Aorta (tissue), 5 donors: ENCODE measurements at regions not wholly inside any gene's neighbourhood (a gene's known extent, or its start where the extent isn't known, plus 50 kb on each side); places are given as distances from the start of the nearest gene placed in this dataset.
"Not testable (repeated sequence)": the region's sequence is repeated elsewhere in the genome, so short reads cannot be mapped to it uniquely, and the experiment has no call there.

Experiments
- ATAC-seq: fragments of 200-7000 bp; cut with Tn5 transposase; one replicate; pipeline ENCODE4 v1.9.1; 2022; ENCODE audit warnings: moderate library complexity; ENCODE audit not compliant: low FRiP score
- DNase-seq, 2 donors: peaks; one replicate each; pipeline ENCODE4 v3.0.0-alpha.2; 2020
- H3K27ac ChIP-seq, 2 donors: one replicate each; pipeline ENCODE4 v1.5.1; 2013; ENCODE audit warnings: low read length in 2 of 2, mild to moderate bottlenecking in 2 of 2, moderate library complexity in 2 of 2, control low read depth in 1 of 2, inconsistent platforms in 1 of 2, low read depth in 1 of 2
- H3K27me3 ChIP-seq, 2 donors: one replicate each; pipeline ENCODE4 v1.6.1; 2013; ENCODE audit warnings: control low read depth in 1 of 2, low read length in 1 of 2, mild to moderate bottlenecking in 1 of 2, moderate library complexity in 1 of 2; ENCODE audit not compliant: insufficient read depth in 2 of 2, control insufficient read depth in 1 of 2
- H3K36me3 ChIP-seq, 2 donors: one replicate each; pipeline ENCODE4 v1.6.1; 2013; ENCODE audit warnings: control low read depth in 1 of 2, low read length in 1 of 2, mild to moderate bottlenecking in 1 of 2; ENCODE audit not compliant: insufficient read depth in 2 of 2, control insufficient read depth in 1 of 2
- H3K4me1 ChIP-seq, 2 donors: one replicate each; pipeline ENCODE4 v1.6.1; 2013; ENCODE audit warnings: low read length in 2 of 2, control low read depth in 1 of 2, mild to moderate bottlenecking in 1 of 2, moderate library complexity in 1 of 2; ENCODE audit not compliant: insufficient read depth in 2 of 2, control insufficient read depth in 1 of 2
- H3K4me3 ChIP-seq, 2 donors: one replicate each; pipeline ENCODE4 v1.5.1; 2013; ENCODE audit warnings: low read length in 2 of 2, control low read depth in 1 of 2, mild to moderate bottlenecking in 1 of 2
- H3K9me3 ChIP-seq: one replicate; pipeline ENCODE4 v1.6.1; 2013; ENCODE audit warnings: mild to moderate bottlenecking, low read length; ENCODE audit not compliant: control insufficient read depth
- WGBS, 2 donors: extraction: QIAGEN DNeasy Blood & Tissue Kit; methylation state at CpG; one replicate each; pipeline ENCODE4 v1.1.7; 2013; 5-methylcytosine and 5-hydroxymethylcytosine counted together
- intact Hi-C, 2 donors: fragments of 100-400 bp; cut with DNase I; formaldehyde crosslinking; loops; one replicate each; pipeline versions ENCODE4 v1.14.2 to v1.15.0; 2022
- donor health status: healthy with polysubstance abuse.
- donor health status: Bipolar disorder and iron deficiency.
- donor health status: DM: no; HTN: no; CAD: no.
- donor health status: DM: no; HTN: no; CAD: no.
- donor health status: DM: yes; HTN: yes; CAD: no.

DNA sequence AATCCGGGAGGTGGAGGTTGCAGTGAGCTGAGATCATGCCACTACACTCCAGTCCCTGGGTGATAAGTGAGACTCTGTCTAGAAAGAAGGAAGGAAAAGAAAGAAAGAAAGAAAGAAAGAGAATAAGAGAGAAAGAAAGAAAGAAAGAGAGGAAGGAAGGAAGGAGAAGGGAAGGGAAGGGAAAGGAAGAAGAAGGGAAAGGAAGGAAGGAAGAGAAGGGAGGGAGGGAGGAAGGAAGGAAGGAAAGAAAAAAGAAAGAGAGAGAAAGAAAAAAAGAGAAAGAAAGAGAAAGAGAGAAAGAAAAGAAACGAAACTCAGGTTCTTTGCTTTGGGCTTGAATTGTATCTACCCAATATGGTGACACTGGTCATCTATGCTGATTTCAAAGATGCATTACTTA is 102.3 kb upstream of the GATA6 start:
- WGBS, 2 donors: 83 to 96% methylated on average over 2 of the region's 2 CpGs
- Histone ChIP-seq H3K27me3 (no peaks in the 10 kb centered on the region), H3K27ac (no peak overlapping the region), H3K36me3 (no peaks in the 10 kb centered on the region), H3K9me3 (no peaks in the 10 kb centered on the region), H3K4me3 (no peak overlapping the region), H3K4me1 (no peaks in the 10 kb centered on the region)
- DNase-seq (no peak), ATAC-seq (no peak)
- intact Hi-C loops: no loop called here

DNA sequence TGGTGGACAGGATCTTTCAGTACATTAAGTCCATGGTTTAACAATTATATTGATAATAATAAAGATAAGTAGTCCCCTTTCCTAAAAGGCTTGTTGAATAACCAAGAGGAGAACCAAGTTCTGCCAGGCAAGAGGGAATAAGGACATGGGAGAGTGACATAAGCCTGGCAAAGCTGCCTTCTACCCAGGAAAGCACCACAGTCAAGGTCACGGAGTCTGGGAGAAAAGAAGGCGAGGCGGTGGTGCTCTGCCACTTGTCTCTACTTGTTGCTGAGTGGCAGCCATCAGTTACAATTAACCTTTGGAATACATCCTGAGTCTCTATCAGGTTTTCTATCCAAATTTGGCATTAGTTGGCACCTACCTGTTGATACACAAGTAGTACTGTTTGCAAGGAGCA is 101.7 kb upstream of the GATA6 start:
- no peak overlapping the region for H3K27ac ChIP-seq
- H3K9me3 ChIP-seq: no peaks in the 10 kb centered on the region
- ATAC-seq (no peak), DNase-seq (no peak)
- no peaks in the 10 kb centered on the region for H3K36me3 ChIP-seq
- 94 to 96% methylated on average over 3 of the region's 3 CpGs for WGBS, 2 donors
- H3K4me3 ChIP-seq: no peak overlapping the region
- no peaks in the 10 kb centered on the region for H3K27me3 ChIP-seq
- intact Hi-C loops: no loop called here
- H3K4me1 ChIP-seq: no peaks in the 10 kb centered on the region

DNA sequence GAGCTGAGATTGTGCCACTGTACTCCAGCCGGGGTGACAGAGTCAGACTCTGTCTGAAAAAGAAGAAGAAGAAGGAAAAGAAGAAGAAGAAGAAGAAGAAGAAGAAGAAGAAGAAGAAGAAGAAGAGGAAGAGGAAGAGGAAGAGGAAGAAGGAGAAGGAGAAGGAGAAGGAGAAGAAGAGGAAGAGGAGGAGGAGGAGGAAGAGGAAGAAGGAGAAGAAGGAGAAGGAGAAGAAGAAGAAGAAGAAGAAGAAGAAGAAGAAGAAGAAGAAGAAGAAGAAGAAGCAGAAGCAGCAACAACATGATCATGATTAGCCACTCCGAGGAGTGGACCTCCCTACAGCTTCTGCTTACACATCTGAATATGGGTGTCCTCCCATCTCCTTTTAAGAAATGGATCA is 100.6 kb upstream of the GATA6 start:
- H3K4me3 ChIP-seq, DNase-seq, H3K27me3 ChIP-seq, intact Hi-C loops, H3K36me3 ChIP-seq, H3K4me1 ChIP-seq, H3K9me3 ChIP-seq, ATAC-seq, H3K27ac ChIP-seq: not testable (repeated sequence)
- 90 to 97% methylated on average over 2 of the region's 2 CpGs for WGBS, 2 donors

DNA sequence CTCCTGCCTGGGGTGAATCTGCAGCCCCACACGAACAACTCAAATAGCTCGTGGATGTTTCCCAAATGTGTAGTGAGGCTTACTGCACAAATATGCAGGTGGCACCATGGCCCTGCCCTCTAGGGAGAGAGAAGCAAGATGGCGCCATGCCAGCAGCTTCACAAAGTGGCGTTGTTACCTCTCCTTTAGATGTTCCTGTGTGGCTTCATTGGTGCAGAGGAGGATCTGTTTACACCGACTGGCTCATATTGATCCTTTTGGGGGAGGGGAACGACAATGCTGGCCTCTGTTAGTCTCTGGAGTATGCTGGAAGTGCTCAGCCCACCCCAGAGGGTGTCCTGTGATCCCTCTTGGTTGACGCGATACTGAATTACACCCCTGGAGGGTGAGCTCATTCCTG is 99.5 kb upstream of the GATA6 start:
- no peak for DNase-seq

DNA sequence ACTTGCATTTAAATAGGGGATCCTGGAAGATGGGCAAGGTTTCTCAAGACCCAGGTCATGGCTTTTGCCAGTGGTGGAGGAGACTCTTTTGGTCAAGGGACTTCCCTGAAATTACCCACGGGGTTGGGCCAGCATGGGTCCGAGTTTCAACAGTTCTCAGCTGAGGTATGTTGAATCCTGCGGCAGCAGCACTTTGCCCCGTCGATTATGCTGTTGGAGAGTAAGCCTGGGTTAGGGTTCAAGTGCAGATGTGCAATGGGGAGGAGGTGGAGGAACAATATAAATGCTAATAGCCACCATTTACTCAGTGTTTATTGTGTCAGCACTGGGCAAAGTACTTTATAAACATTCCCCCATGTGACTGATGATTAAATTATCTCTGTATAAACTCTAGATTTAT is 96.0 kb upstream of the GATA6 start:
- H3K4me3 ChIP-seq: no peak overlapping the region
- 91% methylated on average over 5 of the region's 5 CpGs for WGBS, 2 donors
- H3K27ac ChIP-seq: no peak overlapping the region
- ATAC-seq (no peak), DNase-seq (no peak)
- H3K27me3 ChIP-seq: no peaks in the 10 kb centered on the region
- no peaks in the 10 kb centered on the region for H3K36me3 ChIP-seq
- intact Hi-C loops: no loop called here
- H3K4me1 ChIP-seq: no peaks in the 10 kb centered on the region
- no peaks in the 10 kb centered on the region for H3K9me3 ChIP-seq

More for the DNA sequence above, 99.5 kb upstream of the GATA6 start:
- 87 to 89% methylated on average over 8 of the region's 8 CpGs for WGBS, 2 donors
- Histone ChIP-seq H3K27me3 (no peaks in the 10 kb centered on the region), H3K4me3 (no peak overlapping the region), H3K9me3 (no peaks in the 10 kb centered on the region), H3K36me3 (no peaks in the 10 kb centered on the region), H3K4me1 (no peaks in the 10 kb centered on the region), H3K27ac (no peak overlapping the region)
- no peak for ATAC-seq
- intact Hi-C loops: no loop called here

GRCh38 chr18:22074282-22075070 is 94.9 kb upstream of the GATA6 start:
- Histone ChIP-seq H3K4me1 (no peaks in the 10 kb centered on the region), H3K27ac (no peak overlapping the region), H3K27me3 (no peaks in the 10 kb centered on the region), H3K9me3 (no peaks in the 10 kb centered on the region), H3K4me3 (no peak overlapping the region), H3K36me3 (no peaks in the 10 kb centered on the region)
- DNase-seq (no peak), ATAC-seq (no peak)
- WGBS, 2 donors: 78 to 82% methylated on average over 6 of the region's 6 CpGs
- intact Hi-C loops: no loop called here

- no peaks in the 10 kb centered on the region for H3K27me3 ChIP-seq
- intact Hi-C loops: loop anchor here in 1 of 2 donors (5.0 kb wide), 1 partner anchor 577 kb away; no protein-coding TSS in a partner anchor
- WGBS, 2 donors: 57 to 68% methylated on average over 3 of the region's 3 CpGs
Observed at GRCh38 chr18:22080035-22080434, 89.4 kb upstream of the GATA6 start.

DNA sequence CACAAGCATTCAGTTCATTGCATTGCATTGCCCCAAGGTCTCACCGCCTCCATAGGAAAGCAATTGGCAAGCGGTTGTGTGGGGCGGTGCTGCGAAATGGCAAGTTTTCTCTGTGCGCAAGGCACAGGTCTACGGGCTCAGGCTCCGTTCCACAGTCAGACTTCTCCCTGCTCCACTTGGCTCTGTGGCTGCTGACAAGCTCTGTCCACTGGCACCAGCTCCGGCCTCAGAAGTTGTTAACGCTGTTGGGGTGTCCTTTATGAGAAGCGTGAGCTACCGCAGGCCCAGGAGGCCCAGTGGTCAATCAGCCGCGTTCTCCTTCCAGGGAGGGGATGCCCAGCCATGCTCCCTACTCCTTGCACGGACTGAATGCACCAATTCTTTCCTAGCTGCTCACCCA is 87.0 kb upstream of the GATA6 start:
- DNase-seq: no peak
- Histone ChIP-seq H3K27ac (no peak overlapping the region), H3K36me3 (no peaks in the 10 kb centered on the region), H3K4me1 (no peaks in the 10 kb centered on the region), H3K9me3 (no peaks in the 10 kb centered on the region), H3K4me3 (no peak overlapping the region), H3K27me3 (no peaks in the 10 kb centered on the region)
- no peak for ATAC-seq
- intact Hi-C loops: loop anchor here in 1 of 2 donors (5.0 kb wide), 1 partner anchor 575 kb away; no protein-coding TSS in a partner anchor
- 98 to 99% methylated on average over 14 of the region's 14 CpGs for WGBS, 2 donors

More at GRCh38 chr18:22080035-22080434, 89.4 kb upstream of the GATA6 start:
- Histone ChIP-seq H3K36me3 (no peaks in the 10 kb centered on the region), H3K4me3 (no peak overlapping the region), H3K4me1 (no peaks in the 10 kb centered on the region), H3K9me3 (no peaks in the 10 kb centered on the region), H3K27ac (no peak overlapping the region)
- ATAC-seq: no peak
- DNase-seq: no peak

- Histone ChIP-seq H3K36me3 (no peaks in the 10 kb centered on the region), H3K9me3 (no peaks in the 10 kb centered on the region), H3K27me3 (no peaks in the 10 kb centered on the region), H3K4me3 (no peak overlapping the region), H3K4me1 (no peaks in the 10 kb centered on the region), H3K27ac (no peak overlapping the region)
- 35 to 42% methylated on average over 13 of the region's 13 CpGs for WGBS, 2 donors
- intact Hi-C loops: loop anchor here in 1 of 2 donors (5.0 kb wide), 1 partner anchor 573 kb away; no protein-coding TSS in a partner anchor
- ATAC-seq (no peak), DNase-seq (no peak)
Observed at GRCh38 chr18:22084547-22084946, 84.8 kb upstream of the GATA6 start.
